Glutamatergic neuron (in vitro differentiated cells): ENCODE measurements at regions not wholly inside any gene's neighbourhood (a gene's known extent, or its start where the extent isn't known, plus 50 kb on each side); places are given as distances from the start of the nearest gene placed in this dataset.
"Not testable (repeated sequence)": the region's sequence is repeated elsewhere in the genome, so short reads cannot be mapped to it uniquely, and the experiment has no call there.

Source experiments
- DNase-seq: peaks from one replicate; pipeline ENCODE4 v3.0.0; 2022
- H3K27ac Mint-ChIP-seq: one replicate; pipeline ENCODE4 v1.8.0; 2020; ENCODE audit warnings: mild to moderate bottlenecking, mixed read lengths, inconsistent platforms; ENCODE audit not compliant: unreplicated experiment
- H3K27me3 Mint-ChIP-seq: one replicate; pipeline ENCODE4 v1.8.0; 2020; ENCODE audit warnings: mild to moderate bottlenecking, moderate library complexity, mixed read lengths, inconsistent platforms; ENCODE audit not compliant: unreplicated experiment
- H3K36me3 Mint-ChIP-seq: one replicate; pipeline ENCODE4 v1.8.0; 2020; ENCODE audit warnings: mild to moderate bottlenecking, mixed read lengths, inconsistent platforms; ENCODE audit not compliant: unreplicated experiment
- H3K4me1 Mint-ChIP-seq: one replicate; pipeline ENCODE4 v1.8.0; 2020; ENCODE audit warnings: mild to moderate bottlenecking, low read depth, mixed read lengths, inconsistent platforms; ENCODE audit not compliant: unreplicated experiment
- H3K4me3 Mint-ChIP-seq: one replicate; pipeline ENCODE4 v1.8.0; 2020; ENCODE audit warnings: mild to moderate bottlenecking, mixed read lengths, inconsistent platforms; ENCODE audit not compliant: unreplicated experiment
- H3K9me3 Mint-ChIP-seq: one replicate; pipeline ENCODE4 v1.8.0; 2020; ENCODE audit warnings: mild to moderate bottlenecking, moderate library complexity, mixed read lengths, inconsistent platforms; ENCODE audit not compliant: unreplicated experiment
- CTCF ChIP-seq: fragments of 200-600 bp; sonication (generic); IDR thresholded peaks from one replicate; pipeline ENCODE4 v1.5.0; 2021; ENCODE audit not compliant: partially characterized antibody, unreplicated experiment

- not testable (repeated sequence) for H3K36me3 Mint-ChIP-seq, H3K4me3 Mint-ChIP-seq, H3K27ac Mint-ChIP-seq, H3K9me3 Mint-ChIP-seq, H3K4me1 Mint-ChIP-seq, DNase-seq, H3K27me3 Mint-ChIP-seq
Measured at GRCh38 chr16:22611128-22611527, 100.4 kb downstream of the NPIPB5 start.

- no peak for DNase-seq
- peaks cover 5% of the 10 kb centered on the region for H3K36me3 Mint-ChIP-seq
- H3K27ac Mint-ChIP-seq: no peak overlapping the region
- no peaks in the 10 kb centered on the region for H3K27me3 Mint-ChIP-seq
- H3K9me3 Mint-ChIP-seq: peaks cover 3% of the 10 kb centered on the region
- peaks cover 3% of the 10 kb centered on the region for H3K4me1 Mint-ChIP-seq
- no peak for TF ChIP-seq CTCF
- H3K4me3 Mint-ChIP-seq: no peak overlapping the region
Measured at GRCh38 chr16:22614271-22614947, 103.7 kb downstream of the NPIPB5 start.

GRCh38 chr16:22618842-22619241 is 108.2 kb downstream of the NPIPB5 start:
- no peak for DNase-seq
- no peak for TF ChIP-seq CTCF

GRCh38 chr16:22621586-22622155 is 111.0 kb downstream of the NPIPB5 start:
- H3K27me3 Mint-ChIP-seq: no peaks in the 10 kb centered on the region
- H3K4me1 Mint-ChIP-seq: peaks cover 7% of the 10 kb centered on the region
- DNase-seq: no peak
- H3K4me3 Mint-ChIP-seq: no peak overlapping the region
- peaks cover 2% of the 10 kb centered on the region for H3K9me3 Mint-ChIP-seq
- TF ChIP-seq CTCF: no peak
- H3K27ac Mint-ChIP-seq: no peak overlapping the region
- H3K36me3 Mint-ChIP-seq: no peaks in the 10 kb centered on the region

More at GRCh38 chr16:22618842-22619241, 108.2 kb downstream of the NPIPB5 start:
- Mint-ChIP-seq H3K9me3 (peaks cover 3% of the 10 kb centered on the region), H3K27ac (no peak overlapping the region), H3K36me3 (peaks cover 5% of the 10 kb centered on the region), H3K27me3 (no peaks in the 10 kb centered on the region), H3K4me1 (peaks cover 7% of the 10 kb centered on the region), H3K4me3 (no peak overlapping the region)

- Mint-ChIP-seq H3K36me3 (no peaks in the 10 kb centered on the region), H3K27ac (no peak overlapping the region), H3K4me1 (peaks cover 7% of the 10 kb centered on the region), H3K4me3 (no peak overlapping the region), H3K9me3 (peaks cover 2% of the 10 kb centered on the region), H3K27me3 (no peaks in the 10 kb centered on the region)
- no peak for DNase-seq
- no peak for TF ChIP-seq CTCF
Measured at GRCh38 chr16:22622703-22623102, 112.0 kb downstream of the NPIPB5 start.
